ENCODE measurements at regions not wholly inside any gene's neighbourhood (a gene's known extent, or its start where the extent isn't known, plus 50 kb on each side); places are given as distances from the start of the nearest gene placed in this dataset.

DNA sequence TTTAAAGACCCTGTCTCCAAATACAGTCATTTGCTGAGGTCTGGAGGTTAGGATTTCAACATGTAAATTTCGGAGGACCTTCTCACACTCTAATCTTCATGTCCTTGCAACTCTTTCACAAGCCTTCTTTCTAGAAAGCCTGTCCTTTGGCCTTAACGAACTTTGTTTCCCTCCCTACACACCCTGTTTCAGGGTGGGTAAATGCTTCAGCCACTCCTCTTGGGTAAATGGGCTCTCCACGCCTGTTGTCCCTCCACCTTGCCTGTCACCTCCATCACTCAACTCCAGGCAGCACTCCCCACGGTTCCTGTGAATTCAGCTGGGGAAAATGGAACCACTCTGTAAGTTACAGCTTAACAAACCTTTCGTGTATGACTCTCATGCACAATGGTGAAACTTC, 84.0 kb upstream of the COG2 start:
- TF ChIP-seq POLR2AphosphoS5 (IDR thresholded peaks at IDR 0.05), result no peak
- TF ChIP-seq, protein P1, sequence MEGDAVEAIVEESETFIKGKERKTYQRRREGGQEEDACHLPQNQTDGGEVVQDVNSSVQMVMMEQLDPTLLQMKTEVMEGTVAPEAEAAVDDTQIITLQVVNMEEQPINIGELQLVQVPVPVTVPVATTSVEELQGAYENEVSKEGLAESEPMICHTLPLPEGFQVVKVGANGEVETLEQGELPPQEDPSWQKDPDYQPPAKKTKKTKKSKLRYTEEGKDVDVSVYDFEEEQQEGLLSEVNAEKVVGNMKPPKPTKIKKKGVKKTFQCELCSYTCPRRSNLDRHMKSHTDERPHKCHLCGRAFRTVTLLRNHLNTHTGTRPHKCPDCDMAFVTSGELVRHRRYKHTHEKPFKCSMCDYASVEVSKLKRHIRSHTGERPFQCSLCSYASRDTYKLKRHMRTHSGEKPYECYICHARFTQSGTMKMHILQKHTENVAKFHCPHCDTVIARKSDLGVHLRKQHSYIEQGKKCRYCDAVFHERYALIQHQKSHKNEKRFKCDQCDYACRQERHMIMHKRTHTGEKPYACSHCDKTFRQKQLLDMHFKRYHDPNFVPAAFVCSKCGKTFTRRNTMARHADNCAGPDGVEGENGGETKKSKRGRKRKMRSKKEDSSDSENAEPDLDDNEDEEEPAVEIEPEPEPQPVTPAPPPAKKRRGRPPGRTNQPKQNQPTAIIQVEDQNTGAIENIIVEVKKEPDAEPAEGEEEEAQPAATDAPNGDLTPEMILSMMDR (IDR thresholded peaks at IDR 0.05), result no peak
- no peak for TF ChIP-seq POLR2A (IDR thresholded peaks at IDR 0.05)
